Fibroblast of skin of back (primary cell): ENCODE measurements at regions not wholly inside any gene's neighbourhood (a gene's known extent, or its start where the extent isn't known, plus 50 kb on each side); places are given as distances from the start of the nearest gene placed in this dataset.

Experiments
- DNase-seq: peaks from one replicate; pipeline ENCODE4 v3.0.0-alpha.2; 2013

GRCh38 chr7:25895792-25896171 lies 256.2 kb upstream of the NFE2L3 start:
- no peak for DNase-seq

- no peak for DNase-seq
Observed at GRCh38 chr7:25897261-25897782, 254.7 kb upstream of the NFE2L3 start.

GRCh38 chr7:25900245-25900644 lies 251.8 kb upstream of the NFE2L3 start:
- no peak for DNase-seq

- no peak for DNase-seq
Observed at GRCh38 chr7:25900877-25901276, 251.1 kb upstream of the NFE2L3 start.

GRCh38 chr7:25901658-25902057 lies 250.3 kb upstream of the NFE2L3 start:
- no peak for DNase-seq

- no peak for DNase-seq
Observed at GRCh38 chr7:25906003-25906402, 246.0 kb upstream of the NFE2L3 start.

- DNase-seq: no peak
Observed at GRCh38 chr7:25906760-25907159, 245.2 kb upstream of the NFE2L3 start.

GRCh38 chr7:25907214-25907613 lies 244.8 kb upstream of the NFE2L3 start:
- no peak for DNase-seq

GRCh38 chr7:25907731-25908130 lies 244.3 kb upstream of the NFE2L3 start:
- DNase-seq: no peak

GRCh38 chr7:25908154-25908949 lies 243.6 kb upstream of the NFE2L3 start:
- DNase-seq: no peak

- DNase-seq: no peak
Observed at GRCh38 chr7:25911738-25912607, 240.0 kb upstream of the NFE2L3 start.

- DNase-seq: no peak
Observed at GRCh38 chr7:25913598-25914224, 238.3 kb upstream of the NFE2L3 start.

GRCh38 chr7:25918731-25919130 lies 233.3 kb upstream of the NFE2L3 start:
- no peak for DNase-seq

GRCh38 chr7:25922296-25922695 lies 229.7 kb upstream of the NFE2L3 start:
- DNase-seq: no peak

- DNase-seq: no peak
Observed at GRCh38 chr7:25923741-25924460, 228.1 kb upstream of the NFE2L3 start.

- no peak for DNase-seq
Observed at GRCh38 chr7:25926009-25926408, 226.0 kb upstream of the NFE2L3 start.

- no peak for DNase-seq
Observed at GRCh38 chr7:25926451-25926850, 225.5 kb upstream of the NFE2L3 start.

GRCh38 chr7:25926891-25927625 lies 224.9 kb upstream of the NFE2L3 start:
- DNase-seq: no peak

GRCh38 chr7:25927626-25927978 lies 224.4 kb upstream of the NFE2L3 start:
- DNase-seq: no peak

- DNase-seq: no peak
Observed at GRCh38 chr7:25928549-25929330, 223.3 kb upstream of the NFE2L3 start.

- no peak for DNase-seq
Observed at GRCh38 chr7:25929448-25929847, 222.6 kb upstream of the NFE2L3 start.
